Left ventricle myocardium inferior (tissue), 1 donor: ENCODE measurements at regions not wholly inside any gene's neighbourhood (a gene's known extent, or its start where the extent isn't known, plus 50 kb on each side); places are given as distances from the start of the nearest gene placed in this dataset.

Experiments used
- DNase-seq: peaks from one replicate; pipeline ENCODE4 v3.0.0-alpha.2; 2020
- H3K27ac ChIP-seq: fragments of 200-600 bp; replicated peaks from 2 replicates; pipeline ENCODE4 v1.8.0; 2021
- H3K27me3 ChIP-seq: fragments of 200-600 bp; 2 replicates; pipeline ENCODE4 v1.8.0; 2021; ENCODE audit warnings: low read depth
- H3K36me3 ChIP-seq: fragments of 200-600 bp; 2 replicates; pipeline ENCODE4 v1.8.0; 2021
- H3K4me1 ChIP-seq: fragments of 200-600 bp; 2 replicates; pipeline ENCODE4 v1.8.0; 2021
- H3K4me3 ChIP-seq: fragments of 200-600 bp; 2 replicates; pipeline ENCODE4 v1.8.0; 2021; ENCODE audit warnings: mild to moderate bottlenecking, moderate library complexity
- H3K9me3 ChIP-seq: fragments of 200-600 bp; replicated peaks from 2 replicates; pipeline ENCODE4 v1.8.0; 2021
- CTCF ChIP-seq: fragments of 200-600 bp; IDR thresholded peaks from 2 replicates; pipeline ENCODE4 v1.8.0; 2021; ENCODE audit warnings: antibody characterized with exemption, mild to moderate bottlenecking, borderline replicate concordance
- intact Hi-C: fragments of 100-400 bp; cut with micrococcal nuclease; formaldehyde crosslinking; loops from one replicate; pipeline ENCODE4 v1.11.0; 2022
- donor health status: DM: no; HTN: yes; CAD: no; lungs with severe emphysema.

GRCh38 chr7:101712652-101713051 lies 83.6 kb upstream of the MYL10 start:
- no peak for TF ChIP-seq CTCF
- no peak overlapping the region for H3K27ac ChIP-seq
- H3K4me1 ChIP-seq: no peaks in the 10 kb centered on the region
- no peaks in the 10 kb centered on the region for H3K36me3 ChIP-seq
- H3K9me3 ChIP-seq: no peaks in the 10 kb centered on the region
- H3K4me3 ChIP-seq: no peak overlapping the region
- no peak for DNase-seq
- peaks cover 30% of the 10 kb centered on the region for H3K27me3 ChIP-seq
- intact Hi-C loops: no loop called here

- Histone ChIP-seq H3K36me3 (no peaks in the 10 kb centered on the region), H3K4me3 (no peak overlapping the region), H3K9me3 (no peaks in the 10 kb centered on the region), H3K27ac (no peak overlapping the region), H3K4me1 (no peaks in the 10 kb centered on the region), H3K27me3 (peaks cover 34% of the 10 kb centered on the region)
- intact Hi-C loops: no loop called here
- TF ChIP-seq CTCF: no peak
- no peak for DNase-seq
These were observed 85.0 kb upstream of the MYL10 start for GRCh38 chr7:101714097-101714496.

- intact Hi-C loops: no loop called here
- peaks cover 59% of the 10 kb centered on the region for H3K27me3 ChIP-seq
- no peak overlapping the region for H3K27ac ChIP-seq
- no peaks in the 10 kb centered on the region for H3K9me3 ChIP-seq
- peak; percentile 46 for DNase-seq
- no peaks in the 10 kb centered on the region for H3K4me1 ChIP-seq
- TF ChIP-seq CTCF: no peak
- no peak overlapping the region for H3K4me3 ChIP-seq
- H3K36me3 ChIP-seq: no peaks in the 10 kb centered on the region
These were observed 88.7 kb upstream of the MYL10 start for GRCh38 chr7:101717628-101718357.

- H3K9me3 ChIP-seq: peaks cover 5% of the 10 kb centered on the region
- no peak for DNase-seq
- H3K36me3 ChIP-seq: no peaks in the 10 kb centered on the region
- no peak overlapping the region for H3K27ac ChIP-seq
- intact Hi-C loops: no loop called here
- peaks cover 59% of the 10 kb centered on the region for H3K27me3 ChIP-seq
- no peak overlapping the region for H3K4me3 ChIP-seq
- H3K4me1 ChIP-seq: no peaks in the 10 kb centered on the region
- no peak for TF ChIP-seq CTCF
These were observed 89.4 kb upstream of the MYL10 start for GRCh38 chr7:101718363-101719122.

GRCh38 chr7:101719123-101719470 lies 90.0 kb upstream of the MYL10 start:
- TF ChIP-seq CTCF: no peak
- intact Hi-C loops: no loop called here
- no peaks in the 10 kb centered on the region for H3K4me1 ChIP-seq
- no peaks in the 10 kb centered on the region for H3K36me3 ChIP-seq
- peaks cover 57% of the 10 kb centered on the region for H3K27me3 ChIP-seq
- peaks cover 10% of the 10 kb centered on the region for H3K9me3 ChIP-seq
- DNase-seq: no peak
- no peak overlapping the region for H3K4me3 ChIP-seq
- H3K27ac ChIP-seq: no peak overlapping the region
